Tibial nerve (tissue), 4 donors: ENCODE measurements at regions not wholly inside any gene's neighbourhood (a gene's known extent, or its start where the extent isn't known, plus 50 kb on each side); places are given as distances from the start of the nearest gene placed in this dataset.

Source experiments
- DNase-seq, 2 donors: peaks; one replicate each; pipeline ENCODE4 v3.0.0-alpha.2; 2019; ENCODE audit warnings: low spot score in 2 of 2
- H3K27ac ChIP-seq, 4 donors: fragments of 200-600 bp; sonication (generic) in 3 of 4; one replicate each; pipeline ENCODE4 v1.5.1; 2017 to 2019; ENCODE audit warnings: mild to moderate bottlenecking in 1 of 4
- H3K27me3 ChIP-seq, 2 donors: fragments of 200-600 bp; sonication (generic) in 1 of 2; one replicate each; pipeline versions ENCODE4 v1.5.1 to v1.6.0; 2017 to 2019
- H3K36me3 ChIP-seq, 3 donors: fragments of 200-600 bp; sonication (generic); one replicate each; pipeline ENCODE4 v1.5.1; 2018 to 2019
- H3K4me1 ChIP-seq, 4 donors: fragments of 200-600 bp; sonication (generic) in 3 of 4; one replicate each; pipeline ENCODE4 v1.5.1; 2017 to 2019
- H3K4me3 ChIP-seq, 4 donors: fragments of 200-600 bp; sonication (generic) in 3 of 4; one replicate each; pipeline ENCODE4 v1.5.1; 2017 to 2019; ENCODE audit warnings: mild to moderate bottlenecking in 1 of 4, moderate library complexity in 1 of 4
- H3K9me3 ChIP-seq, 4 donors: fragments of 200-600 bp; sonication (generic) in 3 of 4; one replicate each; pipeline ENCODE4 v1.5.1; 2017 to 2019
- CTCF ChIP-seq, 5 experiments: fragments of 200-600 bp in 3 of 5; fragments of 450-650 bp in 2 of 5; sonication (generic) in 3 of 5; IDR thresholded peaks; one replicate each; pipeline ENCODE4 v1.5.1; 2016 to 2019; ENCODE audit warnings: antibody characterized with exemption in 5 of 5, mild to moderate bottlenecking in 3 of 5, moderate library complexity in 2 of 5
- EP300 ChIP-seq, 2 donors: sonication (generic); formaldehyde crosslinking; IDR thresholded peaks; one replicate each; pipeline ENCODE4 v1.6.1; 2017; ENCODE audit warnings: antibody characterized with exemption in 2 of 2, mild to moderate bottlenecking in 1 of 2
- POLR2A ChIP-seq, 2 donors: fragments of 450-650 bp; IDR thresholded peaks; one replicate each; pipeline ENCODE4 v1.6.1; 2017; ENCODE audit warnings: antibody characterized with exemption in 2 of 2, mild to moderate bottlenecking in 2 of 2, moderate library complexity in 2 of 2
- WGBS, 2 donors: methylation state at CpG; one replicate each; pipeline ENCODE4 v1.1.5; 2018; 5-methylcytosine and 5-hydroxymethylcytosine counted together

GRCh38 chrX:147679356-147680005 is 232.2 kb upstream of the FMR1 start:
- no peaks in the 10 kb centered on the region for H3K4me1 ChIP-seq
- no peaks in the 10 kb centered on the region for H3K36me3 ChIP-seq
- no peak overlapping the region for H3K27ac ChIP-seq
- H3K27me3 ChIP-seq = no peaks in the 10 kb centered on the region
- H3K4me3 ChIP-seq = no peak overlapping the region
- H3K9me3 ChIP-seq = no peaks in the 10 kb centered on the region
- 50 to 58% methylated on average over 5 of the region's 5 CpGs for whole genome bisulfite sequencing, 2 donors
- TF ChIP-seq POLR2A (IDR thresholded peaks at IDR 0.05) = no peak
- no peak for TF ChIP-seq EP300 (IDR thresholded peaks at IDR 0.05)
- no peak for TF ChIP-seq CTCF (IDR thresholded peaks at IDR 0.05)
- DNase-seq = no peak

GRCh38 chrX:147680251-147680650 is 231.5 kb upstream of the FMR1 start:
- DNase-seq = no peak
- Histone ChIP-seq H3K36me3 (no peaks in the 10 kb centered on the region), H3K27ac (no peak overlapping the region), H3K9me3 (no peaks in the 10 kb centered on the region), H3K4me1 (no peaks in the 10 kb centered on the region), H3K4me3 (no peak overlapping the region), H3K27me3 (no peaks in the 10 kb centered on the region)
- no peak for TF ChIP-seq EP300 (IDR thresholded peaks at IDR 0.05)
- TF ChIP-seq POLR2A (IDR thresholded peaks at IDR 0.05) = no peak
- no peak for TF ChIP-seq CTCF (IDR thresholded peaks at IDR 0.05)
- 64 to 78% methylated on average over 4 of the region's 4 CpGs for WGBS, 2 donors

- WGBS, 2 donors = 83% methylated on average over 1 of the region's 2 CpGs; no CpG with 5 or more reads in 1 of the 2 donors
Measured at GRCh38 chrX:147693511-147693910, 218.2 kb upstream of the FMR1 start.

GRCh38 chrX:147699061-147699460 is 212.7 kb upstream of the FMR1 start:
- DNase-seq = no peak
- H3K4me3 ChIP-seq = no peak overlapping the region
- no peak overlapping the region for H3K27ac ChIP-seq
- 8 to 27% methylated on average over 2 of the region's 2 CpGs for WGBS, 2 donors
- H3K27me3 ChIP-seq = no peaks in the 10 kb centered on the region
- H3K9me3 ChIP-seq = peaks cover 0 to 4% (median 1%) of the 10 kb centered on the region in 4 donors
- TF ChIP-seq CTCF (IDR thresholded peaks at IDR 0.05) (no peak), EP300 (IDR thresholded peaks at IDR 0.05) (no peak), POLR2A (IDR thresholded peaks at IDR 0.05) (no peak)
- no peaks in the 10 kb centered on the region for H3K36me3 ChIP-seq
- H3K4me1 ChIP-seq = no peaks in the 10 kb centered on the region

More at GRCh38 chrX:147693511-147693910, 218.2 kb upstream of the FMR1 start:
- Histone ChIP-seq H3K4me1 (no peaks in the 10 kb centered on the region), H3K27me3 (no peaks in the 10 kb centered on the region), H3K9me3 (peaks cover 0 to 13% (median 2%) of the 10 kb centered on the region in 4 donors), H3K27ac (no peak overlapping the region), H3K4me3 (no peak overlapping the region), H3K36me3 (no peaks in the 10 kb centered on the region)
- TF ChIP-seq POLR2A (IDR thresholded peaks at IDR 0.05) (no peak), CTCF (IDR thresholded peaks at IDR 0.05) (no peak)
- DNase-seq = no peak

GRCh38 chrX:147710301-147710700 is 201.4 kb upstream of the FMR1 start:
- H3K4me3 ChIP-seq = no peak overlapping the region
- no peaks in the 10 kb centered on the region for H3K27me3 ChIP-seq
- H3K36me3 ChIP-seq = no peaks in the 10 kb centered on the region
- DNase-seq = no peak
- WGBS, 2 donors = 27 to 43% methylated on average over 2 of the region's 2 CpGs
- no peaks in the 10 kb centered on the region for H3K4me1 ChIP-seq
- TF ChIP-seq POLR2A (IDR thresholded peaks at IDR 0.05) = no peak
- TF ChIP-seq CTCF (IDR thresholded peaks at IDR 0.05) = no peak
- TF ChIP-seq EP300 (IDR thresholded peaks at IDR 0.05) = no peak
- H3K27ac ChIP-seq = no peak overlapping the region
- no peaks in the 10 kb centered on the region for H3K9me3 ChIP-seq
